Esophagus (tissue), 2 donors: ENCODE measurements at regions not wholly inside any gene's neighbourhood (a gene's known extent, or its start where the extent isn't known, plus 50 kb on each side); places are given as distances from the start of the nearest gene placed in this dataset.

Source experiments
- H3K27ac ChIP-seq, 2 donors: one replicate each; pipeline ENCODE4 v1.5.1; 2013; ENCODE audit warnings: low read depth in 2 of 2, mild to moderate bottlenecking in 2 of 2, inconsistent platforms in 1 of 2, low read length in 1 of 2, moderate library complexity in 1 of 2
- H3K27me3 ChIP-seq, 2 donors: one replicate each; pipeline ENCODE4 v1.6.1; 2013; ENCODE audit warnings: low read length in 2 of 2, control low read depth in 1 of 2, mild to moderate bottlenecking in 1 of 2; ENCODE audit not compliant: insufficient read depth in 2 of 2, control insufficient read depth in 1 of 2
- H3K36me3 ChIP-seq, 2 donors: one replicate each; pipeline ENCODE4 v1.6.1; 2013; ENCODE audit warnings: low read length in 1 of 2; ENCODE audit not compliant: control insufficient read depth in 2 of 2, insufficient read depth in 2 of 2
- H3K4me1 ChIP-seq, 2 donors: one replicate each; pipeline ENCODE4 v1.6.1; 2013; ENCODE audit warnings: low read length in 1 of 2; ENCODE audit not compliant: control insufficient read depth in 2 of 2, insufficient read depth in 2 of 2
- H3K4me3 ChIP-seq, 2 donors: one replicate each; pipeline ENCODE4 v1.5.1; 2013; ENCODE audit warnings: low read length in 2 of 2, mild to moderate bottlenecking in 2 of 2, low read depth in 1 of 2, moderate library complexity in 1 of 2
- H3K9me3 ChIP-seq, 2 donors: one replicate each; pipeline ENCODE4 v1.6.1; 2013; ENCODE audit warnings: mild to moderate bottlenecking in 2 of 2, low read depth in 1 of 2, low read length in 1 of 2, moderate library complexity in 1 of 2; ENCODE audit not compliant: control insufficient read depth in 2 of 2, insufficient read depth in 1 of 2
- WGBS, 2 donors: extraction: QIAGEN DNeasy Blood & Tissue Kit; methylation state at CpG; one replicate each; pipeline ENCODE4 v1.1.7; 2013; 5-methylcytosine and 5-hydroxymethylcytosine counted together
- donor health status: healthy with polysubstance abuse.
- donor health status: Bipolar disorder and iron deficiency.

- WGBS, 2 donors = 79 to 82% methylated on average over 8 of the region's 8 CpGs
Observed at GRCh38 chr1:232432313-232432712, 197.6 kb downstream of the SIPA1L2 start.

GRCh38 chr1:232431748-232432147 lies 198.2 kb downstream of the SIPA1L2 start:
- 85 to 89% methylated on average over 4 of the region's 4 CpGs for WGBS, 2 donors
- peaks cover 6 to 13% of the 10 kb centered on the region in 2 donors for H3K36me3 ChIP-seq
- H3K9me3 ChIP-seq = no peaks in the 10 kb centered on the region
- H3K4me3 ChIP-seq = no peak overlapping the region
- H3K27me3 ChIP-seq = no peaks in the 10 kb centered on the region
- peaks cover 0 to 3% of the 10 kb centered on the region in 2 donors for H3K4me1 ChIP-seq
- H3K27ac ChIP-seq = no peak overlapping the region

More at GRCh38 chr1:232432313-232432712, 197.6 kb downstream of the SIPA1L2 start:
- Histone ChIP-seq H3K36me3 (peaks cover 5 to 13% of the 10 kb centered on the region in 2 donors), H3K27me3 (no peaks in the 10 kb centered on the region), H3K4me3 (no peak overlapping the region), H3K9me3 (no peaks in the 10 kb centered on the region), H3K27ac (no peak overlapping the region), H3K4me1 (peaks cover 0 to 3% of the 10 kb centered on the region in 2 donors)

- no peak overlapping the region for H3K4me3 ChIP-seq
- H3K36me3 ChIP-seq = peaks cover 6 to 13% of the 10 kb centered on the region in 2 donors
- no peak overlapping the region for H3K27ac ChIP-seq
- H3K27me3 ChIP-seq = no peaks in the 10 kb centered on the region
- WGBS, 2 donors = 92 to 96% methylated on average over 6 of the region's 6 CpGs
- H3K9me3 ChIP-seq = no peaks in the 10 kb centered on the region
- peaks cover 0 to under 1% of the 10 kb centered on the region in 2 donors for H3K4me1 ChIP-seq
Observed at GRCh38 chr1:232431326-232431725, 198.6 kb downstream of the SIPA1L2 start.

- 90 to 91% methylated on average over 6 of the region's 6 CpGs for WGBS, 2 donors
- Histone ChIP-seq H3K9me3 (no peaks in the 10 kb centered on the region), H3K4me3 (no peak overlapping the region), H3K27me3 (no peaks in the 10 kb centered on the region), H3K27ac (no peak overlapping the region), H3K36me3 (peaks cover 6 to 17% of the 10 kb centered on the region in 2 donors), H3K4me1 (no peaks in the 10 kb centered on the region)
Observed at GRCh38 chr1:232430467-232430866, 199.5 kb downstream of the SIPA1L2 start.

GRCh38 chr1:232428786-232429530 lies 201.0 kb downstream of the SIPA1L2 start:
- no peaks in the 10 kb centered on the region for H3K9me3 ChIP-seq
- H3K27me3 ChIP-seq = no peaks in the 10 kb centered on the region
- no peak overlapping the region for H3K27ac ChIP-seq
- H3K4me1 ChIP-seq = no peaks in the 10 kb centered on the region
- WGBS, 2 donors = 73 to 77% methylated on average over 13 of the region's 13 CpGs
- H3K4me3 ChIP-seq = no peak overlapping the region
- peaks cover 9 to 22% of the 10 kb centered on the region in 2 donors for H3K36me3 ChIP-seq

GRCh38 chr1:232428036-232428645 lies 201.8 kb downstream of the SIPA1L2 start:
- Histone ChIP-seq H3K4me1 (peaks cover 0 to under 1% of the 10 kb centered on the region in 2 donors), H3K9me3 (no peaks in the 10 kb centered on the region), H3K27me3 (no peaks in the 10 kb centered on the region), H3K27ac (no peak overlapping the region), H3K36me3 (peaks cover 9 to 23% of the 10 kb centered on the region in 2 donors), H3K4me3 (no peak overlapping the region)
- 72 to 76% methylated on average over 3 of the region's 3 CpGs for WGBS, 2 donors

GRCh38 chr1:232426801-232427200 lies 203.1 kb downstream of the SIPA1L2 start:
- Histone ChIP-seq H3K9me3 (no peaks in the 10 kb centered on the region), H3K27ac (no peak overlapping the region), H3K4me1 (peaks cover 0 to 2% of the 10 kb centered on the region in 2 donors), H3K36me3 (peaks cover 9 to 18% of the 10 kb centered on the region in 2 donors), H3K27me3 (no peaks in the 10 kb centered on the region), H3K4me3 (no peak overlapping the region)

- Histone ChIP-seq H3K27me3 (no peaks in the 10 kb centered on the region), H3K9me3 (no peaks in the 10 kb centered on the region), H3K27ac (no peak overlapping the region), H3K4me1 (peaks cover 0 to 2% of the 10 kb centered on the region in 2 donors), H3K4me3 (no peak overlapping the region), H3K36me3 (peaks cover 6 to 14% of the 10 kb centered on the region in 2 donors)
- WGBS, 2 donors = 93 to 95% methylated on average over 15 of the region's 15 CpGs
Observed at GRCh38 chr1:232425421-232425820, 204.5 kb downstream of the SIPA1L2 start.

GRCh38 chr1:232423591-232423990 lies 206.3 kb downstream of the SIPA1L2 start:
- WGBS, 2 donors = 68 to 83% methylated on average over 3 of the region's 3 CpGs
- no peak overlapping the region for H3K27ac ChIP-seq
- H3K4me3 ChIP-seq = no peak overlapping the region
- peaks cover 0 to 2% of the 10 kb centered on the region in 2 donors for H3K4me1 ChIP-seq
- peaks cover 5 to 15% of the 10 kb centered on the region in 2 donors for H3K36me3 ChIP-seq
- no peaks in the 10 kb centered on the region for H3K27me3 ChIP-seq
- H3K9me3 ChIP-seq = no peaks in the 10 kb centered on the region
